Activated naive CD4-positive, alpha-beta T cell treated with anti-CD3 and anti-CD28 coated beads, Interleukin-2, amount 10 ng/mL, durations not matched to agents 7 days and 5 days (primary cell): ENCODE measurements at regions not wholly inside any gene's neighbourhood (a gene's known extent, or its start where the extent isn't known, plus 50 kb on each side); places are given as distances from the start of the nearest gene placed in this dataset.

Source experiments
- CTCF ChIA-PET: fragments of 350-600 bp; sonication (Branson Sonifier 250); formaldehyde crosslinking; loops from one replicate; lab custom pipeline; 2021; ENCODE audit warnings: antibody characterized with exemption; lab: Charles Lee
- DNase-seq: peaks from one replicate; pipeline ENCODE4 v3.0.0-alpha.2; 2020
- H3K27ac Mint-ChIP-seq: one replicate; pipeline ENCODE4 v1.8.0; 2021; ENCODE audit warnings: mild to moderate bottlenecking, moderate library complexity, mixed read lengths
- H3K27me3 Mint-ChIP-seq: one replicate; pipeline ENCODE4 v1.8.0; 2021; ENCODE audit warnings: mild to moderate bottlenecking, mixed read lengths
- H3K36me3 Mint-ChIP-seq: one replicate; pipeline ENCODE4 v1.8.0; 2021; ENCODE audit warnings: mixed read lengths
- H3K4me1 Mint-ChIP-seq: one replicate; pipeline ENCODE4 v1.8.0; 2021; ENCODE audit warnings: mixed read lengths
- H3K4me3 Mint-ChIP-seq: one replicate; pipeline ENCODE4 v1.8.0; 2021; ENCODE audit warnings: mild to moderate bottlenecking, moderate library complexity, mixed read lengths
- H3K9me3 Mint-ChIP-seq: one replicate; pipeline ENCODE4 v1.8.0; 2021; ENCODE audit warnings: mixed read lengths

GRCh38 chr15:61327019-61327631 is 98.0 kb upstream of the RORA start:
- Mint-ChIP-seq H3K27me3 (no peaks in the 10 kb centered on the region), H3K27ac (no peak overlapping the region), H3K36me3 (no peaks in the 10 kb centered on the region), H3K4me1 (no peaks in the 10 kb centered on the region), H3K4me3 (no peak overlapping the region), H3K9me3 (no peaks in the 10 kb centered on the region)
- CTCF ChIA-PET = no interaction called here
- DNase-seq = no peak

GRCh38 chr15:61319892-61320291 is 90.8 kb upstream of the RORA start:
- no peak for DNase-seq
- Mint-ChIP-seq H3K27me3 (no peaks in the 10 kb centered on the region), H3K4me1 (no peaks in the 10 kb centered on the region), H3K4me3 (no peak overlapping the region), H3K9me3 (no peaks in the 10 kb centered on the region), H3K27ac (no peak overlapping the region), H3K36me3 (no peaks in the 10 kb centered on the region)
- CTCF ChIA-PET = interaction anchor here (0.6 kb wide), 1 partner anchor 28 kb away, joined by 3 read pairs; no protein-coding TSS in a partner anchor

- H3K27ac Mint-ChIP-seq = no peak overlapping the region
- DNase-seq = no peak
- CTCF ChIA-PET = interaction anchor here (0.6 kb wide), 1 partner anchor 27 kb away, joined by 3 read pairs; no protein-coding TSS in a partner anchor
- no peak overlapping the region for H3K4me3 Mint-ChIP-seq
- H3K4me1 Mint-ChIP-seq = no peaks in the 10 kb centered on the region
- H3K9me3 Mint-ChIP-seq = no peaks in the 10 kb centered on the region
- no peaks in the 10 kb centered on the region for H3K36me3 Mint-ChIP-seq
- no peaks in the 10 kb centered on the region for H3K27me3 Mint-ChIP-seq
Observed at GRCh38 chr15:61318802-61319525, 89.9 kb upstream of the RORA start.

- DNase-seq = no peak
- CTCF ChIA-PET = no interaction called here
- H3K36me3 Mint-ChIP-seq = no peaks in the 10 kb centered on the region
- H3K27me3 Mint-ChIP-seq = no peaks in the 10 kb centered on the region
- no peaks in the 10 kb centered on the region for H3K9me3 Mint-ChIP-seq
- H3K4me3 Mint-ChIP-seq = no peak overlapping the region
- H3K4me1 Mint-ChIP-seq = no peaks in the 10 kb centered on the region
- H3K27ac Mint-ChIP-seq = no peak overlapping the region
Observed at GRCh38 chr15:61318301-61318700, 89.2 kb upstream of the RORA start.

GRCh38 chr15:61315471-61315870 is 86.4 kb upstream of the RORA start:
- Mint-ChIP-seq H3K9me3 (no peaks in the 10 kb centered on the region), H3K4me1 (no peaks in the 10 kb centered on the region), H3K4me3 (no peak overlapping the region), H3K27ac (no peak overlapping the region), H3K36me3 (no peaks in the 10 kb centered on the region), H3K27me3 (no peaks in the 10 kb centered on the region)
- CTCF ChIA-PET = no interaction called here
- no peak for DNase-seq

- DNase-seq = no peak
- Mint-ChIP-seq H3K9me3 (no peaks in the 10 kb centered on the region), H3K4me1 (no peaks in the 10 kb centered on the region), H3K4me3 (no peak overlapping the region), H3K36me3 (no peaks in the 10 kb centered on the region), H3K27me3 (no peaks in the 10 kb centered on the region), H3K27ac (no peak overlapping the region)
- CTCF ChIA-PET = no interaction called here
Observed at GRCh38 chr15:61314427-61314826, 85.3 kb upstream of the RORA start.

- Mint-ChIP-seq H3K4me1 (no peaks in the 10 kb centered on the region), H3K27me3 (peaks cover 3% of the 10 kb centered on the region), H3K4me3 (no peak overlapping the region), H3K36me3 (no peaks in the 10 kb centered on the region), H3K9me3 (no peaks in the 10 kb centered on the region), H3K27ac (no peak overlapping the region)
- CTCF ChIA-PET = no interaction called here
- no peak for DNase-seq
Observed at GRCh38 chr15:61309617-61310016, 80.5 kb upstream of the RORA start.

- Mint-ChIP-seq H3K4me3 (no peak overlapping the region), H3K27ac (no peak overlapping the region), H3K4me1 (no peaks in the 10 kb centered on the region), H3K36me3 (no peaks in the 10 kb centered on the region), H3K9me3 (no peaks in the 10 kb centered on the region), H3K27me3 (peaks cover 3% of the 10 kb centered on the region)
- no peak for DNase-seq
- CTCF ChIA-PET = no interaction called here
Observed at GRCh38 chr15:61309031-61309511, 80.0 kb upstream of the RORA start.

GRCh38 chr15:61308437-61308836 is 79.3 kb upstream of the RORA start:
- DNase-seq = no peak
- CTCF ChIA-PET = no interaction called here
- Mint-ChIP-seq H3K9me3 (no peaks in the 10 kb centered on the region), H3K27me3 (peaks cover 3% of the 10 kb centered on the region), H3K27ac (no peak overlapping the region), H3K4me1 (no peaks in the 10 kb centered on the region), H3K4me3 (no peak overlapping the region), H3K36me3 (no peaks in the 10 kb centered on the region)

GRCh38 chr15:61307474-61307873 is 78.4 kb upstream of the RORA start:
- no peaks in the 10 kb centered on the region for H3K36me3 Mint-ChIP-seq
- no peaks in the 10 kb centered on the region for H3K9me3 Mint-ChIP-seq
- peaks cover 3% of the 10 kb centered on the region for H3K27me3 Mint-ChIP-seq
- no peak for DNase-seq
- H3K4me1 Mint-ChIP-seq = no peaks in the 10 kb centered on the region
- CTCF ChIA-PET = no interaction called here
- H3K27ac Mint-ChIP-seq = no peak overlapping the region
- no peak overlapping the region for H3K4me3 Mint-ChIP-seq

GRCh38 chr15:61301701-61302100 is 72.6 kb upstream of the RORA start:
- DNase-seq = no peak
- H3K9me3 Mint-ChIP-seq = no peaks in the 10 kb centered on the region
- peaks cover 3% of the 10 kb centered on the region for H3K27me3 Mint-ChIP-seq
- H3K27ac Mint-ChIP-seq = no peak overlapping the region
- CTCF ChIA-PET = no interaction called here
- no peaks in the 10 kb centered on the region for H3K36me3 Mint-ChIP-seq
- H3K4me3 Mint-ChIP-seq = no peak overlapping the region
- no peaks in the 10 kb centered on the region for H3K4me1 Mint-ChIP-seq

- no peak for DNase-seq
- Mint-ChIP-seq H3K4me3 (no peak overlapping the region), H3K4me1 (no peaks in the 10 kb centered on the region), H3K9me3 (no peaks in the 10 kb centered on the region), H3K36me3 (no peaks in the 10 kb centered on the region), H3K27me3 (no peaks in the 10 kb centered on the region), H3K27ac (no peak overlapping the region)
- CTCF ChIA-PET = no interaction called here
Observed at GRCh38 chr15:61299075-61299763, 70.1 kb upstream of the RORA start.

- H3K9me3 Mint-ChIP-seq = no peaks in the 10 kb centered on the region
- H3K27ac Mint-ChIP-seq = no peak overlapping the region
- H3K4me3 Mint-ChIP-seq = no peak overlapping the region
- no peaks in the 10 kb centered on the region for H3K4me1 Mint-ChIP-seq
- H3K27me3 Mint-ChIP-seq = no peaks in the 10 kb centered on the region
- CTCF ChIA-PET = no interaction called here
- DNase-seq = no peak
- no peaks in the 10 kb centered on the region for H3K36me3 Mint-ChIP-seq
Observed at GRCh38 chr15:61295239-61295638, 66.1 kb upstream of the RORA start.

GRCh38 chr15:61282661-61283060 is 53.6 kb upstream of the RORA start:
- Mint-ChIP-seq H3K27ac (no peak overlapping the region), H3K36me3 (no peaks in the 10 kb centered on the region), H3K4me1 (no peaks in the 10 kb centered on the region), H3K27me3 (no peaks in the 10 kb centered on the region), H3K9me3 (no peaks in the 10 kb centered on the region), H3K4me3 (no peak overlapping the region)
- DNase-seq = no peak
- CTCF ChIA-PET = no interaction called here
